H1 (cell line): ENCODE measurements at regions not wholly inside any gene's neighbourhood (a gene's known extent, or its start where the extent isn't known, plus 50 kb on each side); places are given as distances from the start of the nearest gene placed in this dataset.

Experiments used
- CTCF ChIA-PET: fragments of 300-600 bp; sonication (Branson Sonifier 250); formaldehyde crosslinking; loops from one replicate; lab custom pipeline; 2021; ENCODE audit not compliant: partially characterized antibody; lab: Charles Lee
- POLR2A ChIA-PET: fragments of 300-600 bp; sonication (Branson Sonifier 250); formaldehyde crosslinking; loops from one replicate; lab custom pipeline; 2021; ENCODE audit warnings: inconsistent platforms; ENCODE audit not compliant: partially characterized antibody; lab: Charles Lee
- DNase-seq, 2 experiments: peaks; one replicate each; pipeline versions ENCODE4 v3.0.0 to v3.0.0-alpha.2; 2010 to 2022; ENCODE audit warnings: low spot score in 2 of 2, low read depth in 1 of 2, mixed read lengths in 1 of 2
- FAIRE-seq: peaks from 2 replicates; lab custom pipeline; 2011; peaks lifted over from hg19 to GRCh38; lab: Jason Lieb, UNC
- H2AFZ ChIP-seq: 2 replicates; pipeline ENCODE4 v1.8.1; 2012; ENCODE audit warnings: low read length, inconsistent platforms
- H2AK5ac ChIP-seq: 2 replicates; pipeline ENCODE4 v1.6.1; 2013; ENCODE audit warnings: low read depth, low read length
- H2BK120ac ChIP-seq: replicated peaks from 2 replicates; pipeline ENCODE3; 2013; ENCODE audit warnings: low read depth, low read length, inconsistent platforms
- H2BK12ac ChIP-seq: 2 replicates; pipeline ENCODE4 v1.6.1; 2013; ENCODE audit warnings: low read depth, low read length
- H2BK15ac ChIP-seq: 2 replicates; pipeline ENCODE4 v1.6.1; 2013; ENCODE audit warnings: low read length
- H2BK20ac ChIP-seq: 2 replicates; pipeline ENCODE4 v1.6.1; 2013; ENCODE audit warnings: low read length
- H2BK5ac ChIP-seq: 2 replicates; pipeline ENCODE4 v1.6.1; 2013; ENCODE audit warnings: low read depth, low read length
- H3K14ac ChIP-seq: 2 replicates; pipeline ENCODE4 v1.6.1; 2013; ENCODE audit warnings: inconsistent platforms; ENCODE audit not compliant: insufficient read length
- H3K18ac ChIP-seq: 2 replicates; pipeline ENCODE4 v1.6.1; 2013; ENCODE audit warnings: low read length; ENCODE audit errors: extremely low read depth
- H3K23ac ChIP-seq: 2 replicates; pipeline ENCODE4 v1.6.1; 2013; ENCODE audit warnings: inconsistent platforms; ENCODE audit not compliant: insufficient read length
- H3K23me2 ChIP-seq: 2 replicates; pipeline ENCODE4 v1.6.1; 2013; ENCODE audit warnings: low read depth, low read length
- H3K27ac ChIP-seq: 2 replicates; pipeline ENCODE4 v1.6.1; 2011; ENCODE audit warnings: low read depth, low read length, inconsistent platforms
- H3K27me3 ChIP-seq, 4 experiments: replicated peaks in 1 of 4; 1 replicate in 1 of 4; 2 replicates in 3 of 4; pipeline versions ENCODE4 v1.6.1 to v1.8.1; 2011 to 2013; ENCODE audit warnings: low read length in 3 of 4, mild to moderate bottlenecking in 3 of 4, inconsistent platforms in 2 of 4, mixed read lengths in 2 of 4, moderate library complexity in 1 of 4; ENCODE audit not compliant: control insufficient read depth in 3 of 4, insufficient read depth in 3 of 4; ENCODE audit errors: extremely low read depth in 1 of 4
- H3K36me3 ChIP-seq, 4 experiments: 2 replicates each; pipeline versions ENCODE4 v1.6.1 to v1.8.1; 2011 to 2013; ENCODE audit warnings: mild to moderate bottlenecking in 4 of 4, low read length in 3 of 4, moderate library complexity in 2 of 4, control low read depth in 1 of 4, inconsistent platforms in 1 of 4; ENCODE audit not compliant: insufficient read depth in 4 of 4, control insufficient read depth in 2 of 4
- H3K4ac ChIP-seq: replicated peaks from 2 replicates; pipeline ENCODE3; 2013; ENCODE audit warnings: low read length, low read depth, mixed read lengths, inconsistent platforms; ENCODE audit not compliant: insufficient read length
- H3K4me1 ChIP-seq, 4 experiments: replicated peaks in 1 of 4; 1 replicate in 1 of 4; 2 replicates in 3 of 4; pipeline versions ENCODE4 v1.6.1 to v1.8.1; 2011 to 2013; ENCODE audit warnings: low read length in 3 of 4, inconsistent platforms in 2 of 4, mixed read lengths in 1 of 4; ENCODE audit not compliant: insufficient read depth in 4 of 4, control insufficient read depth in 3 of 4
- H3K4me2 ChIP-seq, 2 experiments: 2 replicates each; pipeline versions ENCODE4 v1.6.1 to v1.8.1; 2011 to 2013; ENCODE audit warnings: low read depth in 2 of 2, low read length in 2 of 2, control low read depth in 1 of 2, inconsistent platforms in 1 of 2, mild to moderate bottlenecking in 1 of 2; ENCODE audit not compliant: insufficient read depth in 1 of 2
- H3K4me3 ChIP-seq, 4 experiments: fragments of 200-600, 300-600 bp in 1 of 4; sonication (generic), shearing (Covaris generic), sonication (Bioruptor Twin) in 1 of 4; 2 replicates each; pipeline versions ENCODE4 v1.5.1 to v1.8.1; 2011 to 2016; ENCODE audit warnings: low read length in 4 of 4, low read depth in 3 of 4, control low read depth in 2 of 4, inconsistent platforms in 2 of 4, mild to moderate bottlenecking in 2 of 4, mixed read lengths in 1 of 4, moderate library complexity in 1 of 4; ENCODE audit not compliant: insufficient read depth in 2 of 4; ENCODE audit errors: extremely low read depth in 1 of 4
- H3K56ac ChIP-seq: replicated peaks from 2 replicates; pipeline ENCODE3; 2013; ENCODE audit warnings: low read depth, mild to moderate bottlenecking, mixed read lengths, low read length, inconsistent platforms; ENCODE audit not compliant: insufficient read length
- H3K79me1 ChIP-seq: 2 replicates; pipeline ENCODE4 v1.6.1; 2013; ENCODE audit warnings: low read depth, low read length, control low read depth
- H3K79me2 ChIP-seq, 2 experiments: 2 replicates each; pipeline versions ENCODE4 v1.6.1 to v1.8.1; 2012 to 2013; ENCODE audit warnings: low read length in 2 of 2, mild to moderate bottlenecking in 2 of 2, inconsistent platforms in 1 of 2; ENCODE audit not compliant: insufficient read depth in 2 of 2, control insufficient read depth in 1 of 2
- H3K9ac ChIP-seq, 4 experiments: replicated peaks in 1 of 4; 1 replicate in 1 of 4; 2 replicates in 3 of 4; pipeline versions ENCODE4 v1.6.1 to v1.8.1; 2011 to 2013; ENCODE audit warnings: low read depth in 3 of 4, low read length in 3 of 4, control low read depth in 2 of 4, mild to moderate bottlenecking in 2 of 4, moderate library complexity in 2 of 4, inconsistent platforms in 1 of 4; ENCODE audit errors: extremely low read depth in 1 of 4
- H3K9me3 ChIP-seq, 2 experiments: 2 replicates each; pipeline versions ENCODE4 v1.6.1 to v1.8.1; 2012 to 2013; ENCODE audit warnings: mild to moderate bottlenecking in 2 of 2, moderate library complexity in 2 of 2, control low read depth in 1 of 2, inconsistent platforms in 1 of 2, low read depth in 1 of 2, low read length in 1 of 2, mixed read lengths in 1 of 2; ENCODE audit not compliant: insufficient read depth in 2 of 2
- H4K20me1 ChIP-seq, 2 experiments: replicated peaks in 1 of 2; 2 replicates each; pipeline versions ENCODE3 to v1.8.1; 2011 to 2013; ENCODE audit warnings: inconsistent platforms in 2 of 2, low read length in 2 of 2, mild to moderate bottlenecking in 1 of 2; ENCODE audit not compliant: insufficient read depth in 2 of 2, control insufficient read depth in 1 of 2
- H4K5ac ChIP-seq: 2 replicates; pipeline ENCODE4 v1.6.1; 2013; ENCODE audit warnings: low read length, low read depth, mixed read lengths, inconsistent platforms; ENCODE audit not compliant: insufficient read length
- H4K8ac ChIP-seq: 2 replicates; pipeline ENCODE4 v1.8.0; 2013; ENCODE audit warnings: mild to moderate bottlenecking, moderate library complexity, low read length, inconsistent platforms; ENCODE audit not compliant: insufficient read depth; ENCODE audit errors: extremely low read depth
- H4K91ac ChIP-seq: replicated peaks from 2 replicates; pipeline ENCODE3; 2013; ENCODE audit warnings: low read length, mixed read lengths, inconsistent platforms; ENCODE audit not compliant: insufficient read length
- ASH2L ChIP-seq: fragments of 200-600, 300-600 bp; sonication (generic); IDR thresholded peaks from one replicate; pipeline ENCODE4 v1.7.1; 2017; ENCODE audit warnings: low read length
- CBX8 ChIP-seq: fragments of 300-800, 300-1000 bp; sonication (generic); IDR thresholded peaks from 2 replicates; pipeline ENCODE4 v1.7.1; 2016; ENCODE audit warnings: low read depth, low read length, borderline replicate concordance
- FOSL1 ChIP-seq: IDR thresholded peaks from 2 replicates; pipeline ENCODE4 v1.6.1; 2011; ENCODE audit warnings: mild to moderate bottlenecking, low read depth, low read length, moderate library complexity; ENCODE audit not compliant: insufficient read depth
- KDM4A ChIP-seq: IDR thresholded peaks from one replicate; pipeline ENCODE4 v1.7.1; 2012; ENCODE audit warnings: low read depth, mild to moderate bottlenecking, moderate library complexity, low read length, inconsistent platforms; ENCODE audit not compliant: severe bottlenecking
- SIRT6 ChIP-seq: IDR thresholded peaks from one replicate; pipeline ENCODE4 v1.7.1; 2012; ENCODE audit warnings: low read length, inconsistent platforms
- SP4 ChIP-seq: IDR thresholded peaks from 2 replicates; pipeline ENCODE4 v1.6.1; 2012; ENCODE audit warnings: low read length, inconsistent platforms
- WGBS, 2 experiments: shearing (Covaris generic) in 1 of 2; methylation state at CpG; one replicate each; pipeline versions ENCODE4 v1.1.6 to v1.1.7; 2013 to 2015; ENCODE audit warnings: low lambda C conversion rate in 2 of 2, mixed read lengths in 2 of 2, inconsistent platforms in 1 of 2, low coverage in 1 of 2, missing lambda C conversion rate in 1 of 2; ENCODE audit not compliant: insufficient replicate concordance in 2 of 2, insufficient coverage in 1 of 2, insufficient read length in 1 of 2; ENCODE audit errors: extremely low coverage in 1 of 2, missing lambda C conversion rate in 1 of 2; 5-methylcytosine and 5-hydroxymethylcytosine counted together

GRCh38 chr13:24984134-24984533 lies 111.8 kb upstream of the PABPC3 start:
- Histone ChIP-seq H4K20me1 (no peaks in the 10 kb centered on the region), H3K27me3 (peaks cover 0 to 3% (median 0%) of the 10 kb centered on the region in 4 experiments; a peak in 1 of 7 replicates), H2BK20ac (no peak overlapping the region), H4K8ac (no peak overlapping the region), H3K9ac (no peak overlapping the region), H2AK5ac (no peak overlapping the region), H3K4me3 (no peak overlapping the region), H3K9me3 (no peaks in the 10 kb centered on the region), H3K23me2 (no peaks in the 10 kb centered on the region; the same call in 1 of the 2 replicates), H3K4me2 (no peak overlapping the region), H3K23ac (no peak overlapping the region), H3K56ac (no peak overlapping the region), H3K79me2 (no peaks in the 10 kb centered on the region), H3K36me3 (no peaks in the 10 kb centered on the region), H2BK5ac (no peak overlapping the region), H3K18ac (no peak overlapping the region), H3K79me1 (no peaks in the 10 kb centered on the region), H4K5ac (no peak overlapping the region), H3K27ac (no peak overlapping the region), H2AFZ (no peak overlapping the region), H3K4me1 (peaks cover 0 to 8% (median 2%) of the 10 kb centered on the region in 4 experiments; a peak in 4 of 7 replicates), H2BK12ac (no peak overlapping the region), H3K4ac (no peak overlapping the region), H4K91ac (no peak overlapping the region), H2BK120ac (no peak overlapping the region), H2BK15ac (no peak overlapping the region), H3K14ac (no peak overlapping the region)
- POLR2A ChIA-PET = no interaction called here
- FAIRE-seq (no peak), DNase-seq (no peak)
- WGBS, 2 experiments = 79% methylated on average over 5 of the region's 5 CpGs; no CpG with 5 or more reads in 1 of the 2 experiments
- CTCF ChIA-PET = interaction anchor here (1.0 to 5.1 kb wide), 9 partner anchors 11 to 270 kb away, joined by 3 to 26 read pairs (median 5); no protein-coding TSS in a partner anchor
- TF ChIP-seq KDM4A (no peak), CBX8 (no peak), SP4 (no peak), ASH2L (no peak), SIRT6 (no peak), FOSL1 (no peak)
